Activated CD4-positive, alpha-beta T cell treated with anti-CD3 and anti-CD28 coated beads for 36 hours (primary cell): ENCODE measurements at regions not wholly inside any gene's neighbourhood (a gene's known extent, or its start where the extent isn't known, plus 50 kb on each side); places are given as distances from the start of the nearest gene placed in this dataset.
"Not testable (repeated sequence)": the region's sequence is repeated elsewhere in the genome, so short reads cannot be mapped to it uniquely, and the experiment has no call there.

ENCODE experiments used
- ATAC-seq: fragments of 200-7000 bp; cut with Tn5 transposase; one replicate; pipeline ENCODE4 v1.10.0; 2021; ENCODE audit warnings: mild to moderate bottlenecking, moderate library complexity
- CTCF ChIA-PET: fragments of 350-600 bp; sonication (Branson Sonifier 250); formaldehyde crosslinking; loops from one replicate; lab custom pipeline; 2021; ENCODE audit warnings: antibody characterized with exemption; lab: Charles Lee
- POLR2A ChIA-PET: fragments of 350-600 bp; sonication (Branson Sonifier 250); formaldehyde crosslinking; loops from one replicate; lab custom pipeline; 2021; ENCODE audit warnings: antibody characterized with exemption, inconsistent platforms; lab: Charles Lee
- DNase-seq: peaks from one replicate; pipeline ENCODE4 v3.0.0-alpha.2; 2020
- H3K27ac Mint-ChIP-seq: one replicate; pipeline ENCODE4 v1.8.0; 2021; ENCODE audit warnings: mixed read lengths
- H3K27me3 Mint-ChIP-seq: one replicate; pipeline ENCODE4 v1.8.0; 2021; ENCODE audit warnings: mixed read lengths
- H3K36me3 Mint-ChIP-seq: one replicate; pipeline ENCODE4 v1.8.0; 2021; ENCODE audit warnings: low read depth, mixed read lengths
- H3K4me1 Mint-ChIP-seq: one replicate; pipeline ENCODE4 v1.8.0; 2021; ENCODE audit warnings: mixed read lengths
- H3K4me3 Mint-ChIP-seq: one replicate; pipeline ENCODE4 v1.8.0; 2021; ENCODE audit warnings: mild to moderate bottlenecking, moderate library complexity, mixed read lengths
- H3K9me3 Mint-ChIP-seq: one replicate; pipeline ENCODE4 v1.8.0; 2021; ENCODE audit warnings: low read depth, mixed read lengths
- intact Hi-C, 2 experiments: fragments of 100-400 bp; cut with DNase I in 1 of 2; cut with micrococcal nuclease in 1 of 2; formaldehyde crosslinking; loops; one replicate each; pipeline versions ENCODE4 v1.14.2 to v1.15.1; 2022 to 2024; cut with DNase I, micrococcal nuclease

GRCh38 chr18:15164446-15164845 is 416.5 kb downstream of the ANKRD30B start:
- H3K4me3 Mint-ChIP-seq, POLR2A ChIA-PET, ATAC-seq, H3K36me3 Mint-ChIP-seq, intact Hi-C loops, H3K27me3 Mint-ChIP-seq, H3K4me1 Mint-ChIP-seq, DNase-seq, H3K27ac Mint-ChIP-seq, CTCF ChIA-PET, H3K9me3 Mint-ChIP-seq: not testable (repeated sequence)

- ATAC-seq (no peak), DNase-seq (no peak)
- CTCF ChIA-PET, result no interaction called here
- Mint-ChIP-seq H3K27ac (no peak overlapping the region), H3K9me3 (peaks cover 2% of the 10 kb centered on the region), H3K4me1 (no peaks in the 10 kb centered on the region), H3K36me3 (no peaks in the 10 kb centered on the region), H3K4me3 (no peak overlapping the region), H3K27me3 (peaks cover 6% of the 10 kb centered on the region)
- intact Hi-C loops, result no loop called here
- POLR2A ChIA-PET, result no interaction called here
Observed at GRCh38 chr18:15165048-15165447, 417.1 kb downstream of the ANKRD30B start.

GRCh38 chr18:15193028-15193427 is 445.1 kb downstream of the ANKRD30B start:
- H3K27ac Mint-ChIP-seq, POLR2A ChIA-PET, H3K4me3 Mint-ChIP-seq, H3K36me3 Mint-ChIP-seq, H3K9me3 Mint-ChIP-seq, DNase-seq, ATAC-seq, intact Hi-C loops, CTCF ChIA-PET, H3K27me3 Mint-ChIP-seq, H3K4me1 Mint-ChIP-seq: not testable (repeated sequence)

DNA sequence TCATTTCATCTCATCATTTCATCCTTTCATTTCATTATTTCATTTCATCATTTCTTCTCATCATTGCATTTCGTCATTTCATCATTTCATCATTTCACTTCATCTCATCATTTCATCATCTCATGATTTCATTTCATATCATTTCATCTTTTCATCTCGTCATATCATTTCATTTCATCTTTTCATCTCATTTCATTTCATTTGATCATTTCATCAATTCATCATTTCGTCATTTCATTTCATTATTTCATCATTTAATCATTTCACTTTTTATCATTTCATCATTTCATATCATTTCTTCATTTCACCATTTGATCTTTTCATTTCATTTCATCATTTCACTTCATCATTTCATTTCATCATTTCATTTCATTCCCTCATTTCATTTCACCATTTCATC is 445.8 kb downstream of the ANKRD30B start:
- ATAC-seq, H3K9me3 Mint-ChIP-seq, CTCF ChIA-PET, POLR2A ChIA-PET, H3K4me1 Mint-ChIP-seq, H3K27ac Mint-ChIP-seq, H3K4me3 Mint-ChIP-seq, intact Hi-C loops, DNase-seq, H3K36me3 Mint-ChIP-seq: not testable (repeated sequence)
- H3K27me3 Mint-ChIP-seq, result peaks cover 12% of the 10 kb centered on the region

DNA sequence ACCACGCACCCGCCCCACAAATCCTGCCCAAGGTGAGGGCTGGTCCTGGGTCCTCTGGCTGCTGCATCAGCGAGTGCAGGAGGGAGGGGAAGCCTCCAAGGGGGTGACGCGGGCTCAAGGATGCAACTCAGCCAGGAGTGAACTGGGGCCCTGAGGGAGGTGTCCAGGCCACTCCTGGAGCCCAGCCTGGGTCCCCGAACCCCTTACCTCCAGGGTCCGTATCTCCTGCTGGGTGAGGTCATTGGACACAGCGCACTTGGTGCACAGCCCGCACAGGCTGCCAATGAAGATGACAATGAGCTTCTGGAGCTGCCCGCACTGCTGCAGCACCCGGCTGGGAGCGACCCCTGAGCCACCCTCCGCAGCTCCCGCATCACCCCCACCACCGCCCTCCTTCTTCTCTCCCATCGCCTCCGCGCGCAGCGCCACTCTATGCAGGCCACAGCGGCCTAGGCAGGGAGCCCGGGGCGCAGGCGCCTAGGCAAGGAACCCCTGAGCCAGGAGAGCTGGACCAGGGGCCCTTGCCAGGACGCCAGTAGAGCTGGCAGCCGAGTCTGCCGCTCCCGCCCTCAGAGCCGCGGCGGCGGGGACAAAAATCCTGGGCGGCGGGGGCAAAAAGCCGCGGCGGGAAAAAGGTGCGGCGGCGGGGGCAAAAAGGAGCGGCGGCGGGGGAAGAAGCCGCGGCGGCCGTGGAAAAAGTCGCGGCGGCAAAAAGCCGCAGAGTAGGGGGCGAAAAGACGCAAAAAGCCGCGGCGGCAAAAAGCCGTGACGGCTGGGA is 449.6 kb downstream of the ANKRD30B start:
- POLR2A ChIA-PET, H3K4me3 Mint-ChIP-seq, H3K36me3 Mint-ChIP-seq, ATAC-seq, H3K9me3 Mint-ChIP-seq, CTCF ChIA-PET, H3K27ac Mint-ChIP-seq, H3K4me1 Mint-ChIP-seq, intact Hi-C loops: not testable (repeated sequence)
- peak; percentile 4 for DNase-seq
- peaks cover 22% of the 10 kb centered on the region for H3K27me3 Mint-ChIP-seq

GRCh38 chr18:15198116-15198389 is 450.1 kb downstream of the ANKRD30B start:
- no peaks in the 10 kb centered on the region for H3K4me1 Mint-ChIP-seq
- H3K36me3 Mint-ChIP-seq, result no peaks in the 10 kb centered on the region
- ChIA-PET POLR2A (no interaction called here), CTCF (no interaction called here)
- H3K27ac Mint-ChIP-seq, result no peak overlapping the region
- no peak for ATAC-seq
- intact Hi-C loops, result no loop called here
- peaks cover 22% of the 10 kb centered on the region for H3K27me3 Mint-ChIP-seq
- no peaks in the 10 kb centered on the region for H3K9me3 Mint-ChIP-seq
- H3K4me3 Mint-ChIP-seq, result peak overlapping the region; percentile 13
- no peak for DNase-seq
